ENCODE measurements at regions not wholly inside any gene's neighbourhood (a gene's known extent, or its start where the extent isn't known, plus 50 kb on each side); places are given as distances from the start of the nearest gene placed in this dataset.

DNA sequence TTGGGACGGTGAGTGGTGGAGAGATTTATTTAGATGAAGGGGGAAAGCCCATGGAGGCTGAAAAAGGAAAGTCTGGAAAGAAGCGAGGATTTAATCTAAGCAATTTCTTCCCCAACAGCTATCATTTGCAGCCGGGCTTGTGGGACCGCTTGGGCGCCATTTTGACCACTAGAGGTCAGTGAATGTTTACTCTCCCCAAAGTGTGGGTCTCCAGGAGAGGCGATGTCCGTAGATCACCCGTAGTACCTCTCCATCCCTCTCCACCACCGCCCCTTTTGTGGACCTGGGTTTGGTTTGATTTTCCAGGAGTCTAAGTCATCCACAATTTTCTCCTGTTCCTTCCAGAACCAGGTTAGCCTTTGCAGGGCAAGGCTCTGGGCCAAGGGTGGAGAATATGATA lies 91.2 kb upstream of the PARP11 start:
- Mint-ChIP-seq H3K36me3 (no peaks in the 10 kb centered on the region), H3K27me3 (peaks cover 22% of the 10 kb centered on the region), H3K9me3 (no peaks in the 10 kb centered on the region), H3K27ac (no peak overlapping the region), H3K4me3 (no peak overlapping the region), H3K4me1 (peaks cover 5% of the 10 kb centered on the region)
- no peak for ATAC-seq

DNA sequence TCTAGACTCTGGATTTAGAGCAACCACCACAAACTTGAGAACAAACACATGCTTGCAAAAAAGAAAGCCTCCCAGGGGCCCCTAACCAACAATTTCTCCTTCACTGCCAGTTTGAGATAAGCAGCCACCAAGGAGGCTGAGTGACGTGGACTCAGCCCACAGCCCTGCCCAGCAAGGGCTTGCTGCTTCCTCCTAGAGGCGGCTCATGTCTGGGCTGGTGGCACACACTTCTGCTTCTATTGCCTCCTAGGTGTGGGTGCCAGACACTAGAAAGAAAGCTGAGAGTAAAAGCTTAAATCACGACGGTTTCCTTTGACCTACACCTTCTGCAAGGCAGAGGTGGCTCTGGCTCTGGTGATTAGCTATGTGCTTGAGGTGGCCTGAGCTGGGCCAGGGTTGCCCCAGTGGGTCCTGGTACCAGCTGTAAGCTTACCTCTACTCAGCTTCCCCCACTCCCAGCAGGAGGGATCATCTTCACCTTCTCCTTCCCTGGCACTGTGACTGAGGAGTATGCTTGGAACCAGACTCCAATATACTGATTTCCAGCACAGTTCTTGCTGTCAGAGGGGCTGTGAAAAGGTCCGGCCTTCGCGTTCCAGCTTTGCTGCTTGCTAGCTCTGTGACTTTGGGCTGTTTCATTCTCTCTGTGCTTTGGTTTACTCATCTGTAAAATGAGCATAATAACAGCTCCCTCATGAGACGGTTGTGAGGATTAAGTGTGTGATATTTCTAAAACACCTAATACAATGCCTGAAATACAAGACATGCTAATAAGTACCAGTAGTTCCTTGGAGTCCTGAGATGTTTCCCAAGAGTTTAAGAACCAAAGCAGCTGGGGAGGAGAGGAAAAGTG lies 89.7 kb upstream of the PARP11 start:
- H3K36me3 Mint-ChIP-seq = no peaks in the 10 kb centered on the region
- peaks cover 5% of the 10 kb centered on the region for H3K4me1 Mint-ChIP-seq
- peaks cover 32% of the 10 kb centered on the region for H3K27me3 Mint-ChIP-seq
- peak; percentile 88 for ATAC-seq
- H3K4me3 Mint-ChIP-seq = no peak overlapping the region
- no peaks in the 10 kb centered on the region for H3K9me3 Mint-ChIP-seq
- no peak overlapping the region for H3K27ac Mint-ChIP-seq

DNA sequence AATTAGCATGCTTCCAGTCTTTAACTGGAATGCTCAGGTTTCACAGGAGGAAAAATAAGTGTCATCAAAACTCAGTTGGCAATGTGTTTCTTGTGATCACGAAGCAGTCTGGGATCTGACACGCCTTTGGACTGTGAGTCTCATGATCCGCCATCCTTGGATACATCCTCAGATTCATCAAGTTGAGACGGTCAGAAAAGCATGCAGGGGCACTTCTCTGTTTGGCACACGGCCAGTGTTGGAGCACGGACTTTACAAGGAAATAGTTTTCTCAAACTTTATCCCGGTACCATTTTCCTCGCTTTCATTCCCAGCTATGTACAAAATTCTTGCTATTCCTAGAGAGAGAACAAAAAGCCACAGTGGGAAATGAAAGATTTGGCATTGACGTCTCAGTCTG lies 88.4 kb upstream of the PARP11 start:
- ATAC-seq = no peak
- H3K4me1 Mint-ChIP-seq = peaks cover 5% of the 10 kb centered on the region
- H3K9me3 Mint-ChIP-seq = no peaks in the 10 kb centered on the region
- H3K27ac Mint-ChIP-seq = no peak overlapping the region
- H3K4me3 Mint-ChIP-seq = no peak overlapping the region
- H3K27me3 Mint-ChIP-seq = peaks cover 45% of the 10 kb centered on the region
- H3K36me3 Mint-ChIP-seq = no peaks in the 10 kb centered on the region

GRCh38 chr12:3959799-3960560 lies 86.8 kb upstream of the PARP11 start:
- Mint-ChIP-seq H3K27ac (no peak overlapping the region), H3K27me3 (peaks cover 46% of the 10 kb centered on the region), H3K36me3 (no peaks in the 10 kb centered on the region), H3K4me3 (no peak overlapping the region), H3K4me1 (peaks cover 5% of the 10 kb centered on the region), H3K9me3 (no peaks in the 10 kb centered on the region)
- no peak for ATAC-seq

DNA sequence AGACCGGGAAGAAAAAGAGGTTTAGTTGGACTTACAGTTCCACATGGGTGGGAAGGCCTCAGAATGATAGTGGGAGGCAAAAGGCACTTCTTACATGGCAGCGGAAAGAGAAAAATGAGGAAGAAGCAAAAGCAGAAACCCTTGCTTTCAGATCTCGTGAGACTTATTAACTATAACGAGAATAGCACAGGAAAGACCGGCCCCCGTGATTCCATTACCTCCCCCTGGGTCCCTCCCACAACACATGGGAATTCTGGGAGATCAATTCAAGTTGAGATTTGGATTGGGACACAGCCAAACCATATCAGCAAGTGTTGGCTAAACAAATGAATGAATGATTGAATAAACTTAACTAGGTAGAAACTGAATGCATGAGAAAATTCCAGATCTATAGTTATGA lies 85.3 kb upstream of the PARP11 start:
- Mint-ChIP-seq H3K36me3 (no peaks in the 10 kb centered on the region), H3K4me1 (peaks cover 5% of the 10 kb centered on the region), H3K27ac (no peak overlapping the region)

GRCh38 chr12:3951380-3952135 lies 78.4 kb upstream of the PARP11 start:
- Mint-ChIP-seq H3K4me1 (peaks cover 8% of the 10 kb centered on the region), H3K27me3 (peaks cover 25% of the 10 kb centered on the region), H3K9me3 (no peaks in the 10 kb centered on the region), H3K4me3 (no peak overlapping the region), H3K27ac (no peak overlapping the region), H3K36me3 (no peaks in the 10 kb centered on the region)
- no peak for ATAC-seq

More for the DNA sequence above, 85.3 kb upstream of the PARP11 start:
- no peaks in the 10 kb centered on the region for H3K9me3 Mint-ChIP-seq
- no peak overlapping the region for H3K4me3 Mint-ChIP-seq
- H3K27me3 Mint-ChIP-seq = peaks cover 46% of the 10 kb centered on the region
- no peak for ATAC-seq

DNA sequence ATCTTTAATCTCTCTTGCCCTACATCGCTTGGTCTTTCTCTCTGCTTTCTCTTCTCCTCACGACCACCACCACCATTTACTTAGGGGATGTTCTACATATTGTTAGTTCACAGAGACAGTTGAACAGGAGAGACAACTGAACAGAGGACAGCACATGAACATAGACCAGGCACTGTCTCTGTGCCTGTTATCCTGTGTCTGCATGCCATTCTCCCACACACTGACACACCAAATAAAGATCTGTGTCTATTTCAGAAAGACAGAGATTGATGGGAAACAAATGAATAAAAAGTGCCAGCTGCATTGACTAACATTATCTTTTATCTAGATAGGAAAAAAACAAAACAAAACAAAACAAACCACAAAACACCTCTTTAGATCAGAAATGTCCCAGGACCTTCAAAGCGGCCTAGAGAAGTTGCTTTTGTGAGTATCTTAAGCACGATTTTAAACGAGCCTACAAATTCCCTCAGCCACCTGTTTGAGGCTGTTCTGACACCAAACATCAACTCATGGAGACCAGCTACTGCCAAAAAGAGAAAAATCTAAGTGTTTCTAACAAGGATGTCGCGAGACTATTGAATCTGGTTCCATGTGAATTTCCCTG lies 77.6 kb upstream of the PARP11 start:
- Mint-ChIP-seq H3K9me3 (no peaks in the 10 kb centered on the region), H3K4me1 (peaks cover 8% of the 10 kb centered on the region), H3K4me3 (no peak overlapping the region), H3K27ac (no peak overlapping the region), H3K36me3 (no peaks in the 10 kb centered on the region), H3K27me3 (peaks cover 28% of the 10 kb centered on the region)
- no peak for ATAC-seq

GRCh38 chr12:3947781-3948180 lies 74.6 kb upstream of the PARP11 start:
- no peaks in the 10 kb centered on the region for H3K9me3 Mint-ChIP-seq
- no peak for ATAC-seq
- no peaks in the 10 kb centered on the region for H3K36me3 Mint-ChIP-seq
- H3K27me3 Mint-ChIP-seq = peaks cover 27% of the 10 kb centered on the region
- no peak overlapping the region for H3K27ac Mint-ChIP-seq
- H3K4me3 Mint-ChIP-seq = no peak overlapping the region
- peaks cover 8% of the 10 kb centered on the region for H3K4me1 Mint-ChIP-seq

GRCh38 chr12:3945671-3946070 lies 72.5 kb upstream of the PARP11 start:
- no peak overlapping the region for H3K27ac Mint-ChIP-seq
- H3K4me1 Mint-ChIP-seq = peaks cover 8% of the 10 kb centered on the region
- no peak for ATAC-seq
- no peaks in the 10 kb centered on the region for H3K9me3 Mint-ChIP-seq
- H3K36me3 Mint-ChIP-seq = no peaks in the 10 kb centered on the region
- H3K4me3 Mint-ChIP-seq = no peak overlapping the region
- peaks cover 27% of the 10 kb centered on the region for H3K27me3 Mint-ChIP-seq

- Mint-ChIP-seq H3K36me3 (no peaks in the 10 kb centered on the region), H3K27ac (no peak overlapping the region), H3K4me1 (peaks cover 8% of the 10 kb centered on the region)
Observed at GRCh38 chr12:3944620-3945019, 71.4 kb upstream of the PARP11 start.

DNA sequence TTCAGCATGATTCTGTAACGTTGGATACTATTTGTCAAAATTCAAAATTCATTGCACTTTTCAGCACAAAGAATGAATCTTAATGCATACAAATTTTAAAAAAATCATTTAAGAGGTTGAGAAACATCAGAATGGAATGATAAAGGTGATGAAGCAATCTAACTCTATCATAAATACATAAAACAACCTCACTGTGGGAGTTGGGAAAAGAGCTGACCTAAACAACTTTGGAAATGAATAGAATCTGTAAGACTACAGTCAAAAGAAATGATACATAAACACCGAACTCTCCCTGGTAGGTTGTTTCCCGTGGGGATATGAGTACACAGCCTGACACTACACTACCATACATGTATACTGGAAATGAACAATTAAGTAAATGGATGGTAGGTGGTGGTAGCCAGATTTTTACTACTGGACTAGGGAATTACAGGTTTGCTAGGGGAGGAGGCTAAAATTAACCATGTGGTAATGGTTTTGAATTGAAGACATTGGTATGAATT lies 64.9 kb upstream of the PARP11 start:
- H3K27me3 Mint-ChIP-seq = peaks cover 39% of the 10 kb centered on the region
- ATAC-seq = no peak
- no peak overlapping the region for H3K4me3 Mint-ChIP-seq
- H3K27ac Mint-ChIP-seq = no peak overlapping the region
- H3K9me3 Mint-ChIP-seq = no peaks in the 10 kb centered on the region
- H3K4me1 Mint-ChIP-seq = peaks cover 6% of the 10 kb centered on the region
- no peaks in the 10 kb centered on the region for H3K36me3 Mint-ChIP-seq

More at GRCh38 chr12:3944620-3945019, 71.4 kb upstream of the PARP11 start:
- no peaks in the 10 kb centered on the region for H3K9me3 Mint-ChIP-seq
- no peak overlapping the region for H3K4me3 Mint-ChIP-seq
- no peak for ATAC-seq
- H3K27me3 Mint-ChIP-seq = peaks cover 27% of the 10 kb centered on the region

- peaks cover 6% of the 10 kb centered on the region for H3K4me1 Mint-ChIP-seq
- H3K4me3 Mint-ChIP-seq = no peak overlapping the region
- H3K9me3 Mint-ChIP-seq = no peaks in the 10 kb centered on the region
- H3K27ac Mint-ChIP-seq = no peak overlapping the region
- H3K36me3 Mint-ChIP-seq = no peaks in the 10 kb centered on the region
- no peak for ATAC-seq
- peaks cover 61% of the 10 kb centered on the region for H3K27me3 Mint-ChIP-seq
Observed at GRCh38 chr12:3935078-3935477, 61.9 kb upstream of the PARP11 start.

DNA sequence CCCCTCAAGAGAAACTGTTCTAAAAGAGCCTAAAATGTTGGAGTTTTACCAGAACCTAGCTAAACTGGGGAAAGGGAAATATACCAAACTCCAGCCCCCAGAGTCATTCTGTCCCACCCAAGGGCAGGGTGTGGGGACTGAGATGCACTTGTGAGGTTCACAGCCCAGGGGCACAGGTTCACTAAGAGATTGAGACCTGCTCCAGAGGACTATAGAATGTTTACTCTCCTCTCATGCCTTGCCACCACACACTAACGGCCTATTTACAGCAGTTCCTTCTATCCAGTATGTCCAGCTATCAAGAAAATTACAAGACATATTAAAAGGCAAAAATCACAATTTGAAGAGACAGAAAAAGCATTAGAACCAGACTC lies 60.6 kb upstream of the PARP11 start:
- no peak for ATAC-seq
- Mint-ChIP-seq H3K27ac (no peak overlapping the region), H3K4me1 (peaks cover 10% of the 10 kb centered on the region), H3K36me3 (no peaks in the 10 kb centered on the region), H3K27me3 (peaks cover 74% of the 10 kb centered on the region), H3K9me3 (no peaks in the 10 kb centered on the region), H3K4me3 (no peak overlapping the region)

GRCh38 chr12:3933074-3933818 lies 60.0 kb upstream of the PARP11 start:
- no peaks in the 10 kb centered on the region for H3K9me3 Mint-ChIP-seq
- no peaks in the 10 kb centered on the region for H3K36me3 Mint-ChIP-seq
- H3K4me1 Mint-ChIP-seq = peaks cover 13% of the 10 kb centered on the region
- ATAC-seq = no peak
- peaks cover 80% of the 10 kb centered on the region for H3K27me3 Mint-ChIP-seq
- H3K27ac Mint-ChIP-seq = no peak overlapping the region
- H3K4me3 Mint-ChIP-seq = no peak overlapping the region

Data from stimulated activated memory B cell treated with anti-CD40 and anti-IgM and Interleukin-4, amounts not matched to agents 10 μg/mL and 1 μg/mL and 100 μg/mL, for 72 hours (primary cell).